WI38 (cell line): ENCODE measurements at regions not wholly inside any gene's neighbourhood (a gene's known extent, or its start where the extent isn't known, plus 50 kb on each side); places are given as distances from the start of the nearest gene placed in this dataset.

Experiments used
- H3K4me3 ChIP-seq: 2 replicates; pipeline ENCODE4 v1.5.1; 2011; ENCODE audit warnings: low read depth, mild to moderate bottlenecking, control low read depth, low read length
- TF ChIP-seq, protein P1 (sequence below): IDR thresholded peaks from 2 replicates; pipeline ENCODE4 v1.5.1; 2012; ENCODE audit warnings: low read depth, mild to moderate bottlenecking, control low read depth, low read length

DNA sequence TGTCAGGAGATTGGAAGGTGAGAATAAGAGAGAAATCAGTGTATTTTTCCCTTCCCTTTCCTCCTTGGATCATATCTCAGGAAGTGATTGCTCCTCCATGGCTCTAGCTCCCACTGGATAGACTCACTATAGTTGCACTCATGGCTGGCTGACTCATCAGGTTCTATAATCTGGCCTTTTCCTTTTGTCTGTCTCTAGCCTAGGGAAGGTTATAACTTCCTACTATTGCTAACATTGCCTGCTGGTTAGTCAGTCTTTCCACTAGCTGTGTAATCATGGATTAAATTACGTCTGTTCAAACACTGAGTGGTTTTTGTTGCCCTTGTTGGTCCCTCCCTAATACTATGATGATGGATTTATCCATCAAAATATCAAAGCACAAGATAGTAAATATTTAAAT is 195.5 kb upstream of the VEGFC start:
- no peak overlapping the region for H3K4me3 ChIP-seq
- TF ChIP-seq, protein P1, sequence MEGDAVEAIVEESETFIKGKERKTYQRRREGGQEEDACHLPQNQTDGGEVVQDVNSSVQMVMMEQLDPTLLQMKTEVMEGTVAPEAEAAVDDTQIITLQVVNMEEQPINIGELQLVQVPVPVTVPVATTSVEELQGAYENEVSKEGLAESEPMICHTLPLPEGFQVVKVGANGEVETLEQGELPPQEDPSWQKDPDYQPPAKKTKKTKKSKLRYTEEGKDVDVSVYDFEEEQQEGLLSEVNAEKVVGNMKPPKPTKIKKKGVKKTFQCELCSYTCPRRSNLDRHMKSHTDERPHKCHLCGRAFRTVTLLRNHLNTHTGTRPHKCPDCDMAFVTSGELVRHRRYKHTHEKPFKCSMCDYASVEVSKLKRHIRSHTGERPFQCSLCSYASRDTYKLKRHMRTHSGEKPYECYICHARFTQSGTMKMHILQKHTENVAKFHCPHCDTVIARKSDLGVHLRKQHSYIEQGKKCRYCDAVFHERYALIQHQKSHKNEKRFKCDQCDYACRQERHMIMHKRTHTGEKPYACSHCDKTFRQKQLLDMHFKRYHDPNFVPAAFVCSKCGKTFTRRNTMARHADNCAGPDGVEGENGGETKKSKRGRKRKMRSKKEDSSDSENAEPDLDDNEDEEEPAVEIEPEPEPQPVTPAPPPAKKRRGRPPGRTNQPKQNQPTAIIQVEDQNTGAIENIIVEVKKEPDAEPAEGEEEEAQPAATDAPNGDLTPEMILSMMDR, result no peak

DNA sequence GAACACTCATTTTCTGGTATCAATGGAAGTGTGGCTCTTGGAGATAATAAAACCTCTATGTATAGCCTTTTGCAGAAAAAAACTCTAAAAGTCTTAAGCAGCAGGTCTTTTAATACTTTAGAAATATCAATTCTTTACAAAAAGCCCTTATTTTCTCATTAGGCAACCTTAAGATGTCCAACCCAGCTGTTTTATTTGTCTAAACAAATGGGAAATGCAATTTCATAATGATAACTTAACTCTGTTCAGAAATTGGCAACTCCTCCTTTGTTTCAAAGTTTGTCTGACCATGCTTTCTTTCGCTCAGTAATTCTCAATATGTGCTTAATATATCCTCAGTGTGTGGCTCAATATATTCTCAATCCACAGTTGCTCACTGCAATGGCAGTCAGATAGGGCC is 196.5 kb upstream of the VEGFC start:
- TF ChIP-seq, protein P1, result no peak
- H3K4me3 ChIP-seq, result no peak overlapping the region

DNA sequence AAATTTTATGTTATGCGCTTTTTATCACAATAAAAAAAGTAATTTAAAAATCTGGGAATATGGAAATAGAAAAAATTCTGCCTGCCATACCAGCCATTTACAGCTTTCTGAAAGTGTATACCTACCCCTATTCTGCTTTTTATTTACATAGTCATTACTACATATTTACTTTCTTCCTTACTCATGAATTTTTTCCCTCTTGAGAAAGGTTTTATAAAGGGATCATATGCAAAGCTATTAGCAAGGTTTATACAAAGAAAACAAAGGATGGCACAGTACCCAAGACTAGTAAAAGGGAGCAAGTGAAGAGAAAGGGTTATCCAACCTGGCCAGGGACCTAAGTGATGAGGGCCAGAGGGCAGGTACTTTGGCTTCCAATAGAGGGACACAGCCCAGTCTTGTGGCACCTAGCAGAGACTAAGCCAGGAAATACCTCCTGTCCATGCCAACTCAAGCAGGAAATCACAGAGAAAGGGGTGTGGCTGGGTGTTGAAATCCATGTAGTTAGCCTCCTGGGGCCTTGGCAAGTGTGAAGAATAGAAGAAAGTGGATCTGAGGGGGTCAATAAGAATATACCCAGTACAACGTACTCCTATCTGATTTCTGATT is 207.3 kb upstream of the VEGFC start:
- no peak overlapping the region for H3K4me3 ChIP-seq
- TF ChIP-seq, protein P1, result no peak

DNA sequence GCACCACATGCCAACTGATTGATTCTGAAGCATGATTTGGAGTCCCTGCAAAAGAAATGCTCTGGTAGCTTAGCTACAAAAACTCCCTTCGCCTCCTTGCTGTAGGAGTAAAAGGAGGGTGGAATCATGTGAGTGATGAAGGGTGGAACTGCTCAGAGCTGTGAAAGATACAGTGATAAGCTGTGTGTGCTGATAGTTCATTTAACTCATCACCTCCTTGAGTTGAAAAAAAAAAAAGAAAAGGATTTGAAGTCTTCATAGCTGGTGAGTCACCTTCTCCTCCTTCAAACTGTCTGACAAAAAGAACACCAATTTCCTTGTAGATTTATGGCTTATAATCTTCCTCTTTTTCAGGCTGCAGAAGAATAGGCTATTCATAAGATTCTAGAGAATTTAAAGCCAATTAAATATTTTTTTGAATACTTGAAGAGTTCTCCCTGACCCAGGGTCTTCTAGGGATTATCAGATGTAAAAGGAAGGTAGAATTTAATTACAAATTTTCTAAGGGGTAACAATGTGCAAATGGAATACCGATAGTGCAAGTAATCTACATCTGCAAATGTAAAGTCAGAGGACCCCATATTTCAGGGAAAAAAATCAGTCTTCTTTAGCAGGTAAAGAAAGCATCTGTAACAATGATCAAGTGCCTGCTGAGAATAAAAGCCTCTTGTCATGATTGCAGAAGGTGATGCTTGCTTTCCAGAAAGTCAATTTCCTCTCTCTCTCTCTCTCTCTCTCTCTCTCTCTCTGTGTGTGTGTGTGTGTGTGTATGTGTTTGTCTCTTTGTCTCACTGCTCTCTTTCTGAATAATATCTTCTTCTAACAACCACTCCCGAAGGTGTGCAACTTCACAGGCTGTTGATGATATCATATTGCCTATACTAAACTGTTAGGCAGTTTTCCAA is 208.8 kb upstream of the VEGFC start:
- TF ChIP-seq, protein P1, result no peak
- no peak overlapping the region for H3K4me3 ChIP-seq

DNA sequence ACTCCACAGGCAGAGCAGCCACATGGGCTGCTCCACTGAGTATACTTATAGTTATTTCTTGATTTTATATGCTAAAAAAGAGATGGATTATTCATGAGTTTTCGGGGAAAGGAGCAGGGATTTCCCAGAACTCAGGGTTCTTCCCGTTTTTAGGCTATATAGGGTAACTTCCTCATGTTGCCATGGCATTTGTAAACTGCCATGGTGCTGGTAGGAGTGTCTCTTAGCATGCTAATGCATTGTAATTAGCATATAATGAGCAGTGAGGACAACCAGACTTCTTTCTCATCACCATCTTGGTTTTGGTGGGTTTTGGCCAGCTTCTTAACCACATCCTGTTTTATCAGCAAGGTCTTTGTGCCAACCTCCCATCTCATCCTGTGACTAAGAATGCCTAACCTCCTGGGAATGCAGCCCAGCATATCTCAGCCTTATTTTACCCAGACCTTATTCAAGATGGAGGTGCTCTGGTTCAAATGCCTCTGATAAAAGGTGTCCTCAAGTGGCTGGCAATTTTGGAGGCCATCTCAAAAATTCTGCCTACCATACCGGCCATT is 213.0 kb upstream of the VEGFC start:
- TF ChIP-seq, protein P1, result no peak

DNA sequence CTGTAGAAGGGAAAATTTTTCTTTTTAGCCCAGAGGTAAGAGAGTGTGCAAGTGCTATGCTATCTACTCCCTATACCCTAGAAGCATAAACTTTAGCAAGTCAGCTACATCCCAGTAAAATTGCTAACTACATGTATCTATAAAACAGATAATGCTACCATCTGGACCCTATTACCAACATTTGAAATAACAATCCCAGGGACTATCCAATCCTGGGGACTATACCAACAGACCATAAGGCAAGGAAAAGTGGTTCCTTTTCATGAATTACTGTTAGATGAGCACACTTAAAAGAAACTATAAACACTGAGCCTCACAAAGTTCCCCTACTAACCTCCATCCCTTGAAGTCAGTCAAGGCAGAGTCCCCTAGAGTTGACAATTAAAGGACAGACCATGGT is 213.6 kb upstream of the VEGFC start:
- TF ChIP-seq, protein P1, result no peak
- no peak overlapping the region for H3K4me3 ChIP-seq

More for the DNA sequence above, 213.0 kb upstream of the VEGFC start:
- no peak overlapping the region for H3K4me3 ChIP-seq
